ENCODE measurements at regions not wholly inside any gene's neighbourhood (a gene's known extent, or its start where the extent isn't known, plus 50 kb on each side); places are given as distances from the start of the nearest gene placed in this dataset.

- no peak for TF ChIP-seq CTCF (IDR thresholded peaks at IDR 0.05; ENCODE audit: extremely low read depth in 1 of 2, insufficient read depth in 1 of 2, low read depth in 1 of 2, low read length in 2 of 2)
- TF ChIP-seq POLR2A (IDR thresholded peaks at IDR 0.05; ENCODE audit: low read depth, low read length), result no peak
- no peak for TF ChIP-seq MAX (IDR thresholded peaks at IDR 0.05; ENCODE audit: insufficient read depth, insufficient read length)
Measured at GRCh38 chr11:97367406-97368083, 977.7 kb downstream of the JRKL start.

Data from endothelial cell of umbilical vein (primary cell).